Hematopoietic multipotent progenitor cell treated with erythropoietin and hydrocortisone succinate and interleukin-3 and kit ligand, for 15 days (in vitro differentiated cells): ENCODE measurements at regions not wholly inside any gene's neighbourhood (a gene's known extent, or its start where the extent isn't known, plus 50 kb on each side); places are given as distances from the start of the nearest gene placed in this dataset.

Experiments used
- DNase-seq: peaks from one replicate; pipeline ENCODE4 v3.0.0-alpha.2; 2015; ENCODE audit warnings: low spot score

GRCh38 chr7:17521437-17521836 is 223.0 kb downstream of the AHR start:
- no peak for DNase-seq

DNA sequence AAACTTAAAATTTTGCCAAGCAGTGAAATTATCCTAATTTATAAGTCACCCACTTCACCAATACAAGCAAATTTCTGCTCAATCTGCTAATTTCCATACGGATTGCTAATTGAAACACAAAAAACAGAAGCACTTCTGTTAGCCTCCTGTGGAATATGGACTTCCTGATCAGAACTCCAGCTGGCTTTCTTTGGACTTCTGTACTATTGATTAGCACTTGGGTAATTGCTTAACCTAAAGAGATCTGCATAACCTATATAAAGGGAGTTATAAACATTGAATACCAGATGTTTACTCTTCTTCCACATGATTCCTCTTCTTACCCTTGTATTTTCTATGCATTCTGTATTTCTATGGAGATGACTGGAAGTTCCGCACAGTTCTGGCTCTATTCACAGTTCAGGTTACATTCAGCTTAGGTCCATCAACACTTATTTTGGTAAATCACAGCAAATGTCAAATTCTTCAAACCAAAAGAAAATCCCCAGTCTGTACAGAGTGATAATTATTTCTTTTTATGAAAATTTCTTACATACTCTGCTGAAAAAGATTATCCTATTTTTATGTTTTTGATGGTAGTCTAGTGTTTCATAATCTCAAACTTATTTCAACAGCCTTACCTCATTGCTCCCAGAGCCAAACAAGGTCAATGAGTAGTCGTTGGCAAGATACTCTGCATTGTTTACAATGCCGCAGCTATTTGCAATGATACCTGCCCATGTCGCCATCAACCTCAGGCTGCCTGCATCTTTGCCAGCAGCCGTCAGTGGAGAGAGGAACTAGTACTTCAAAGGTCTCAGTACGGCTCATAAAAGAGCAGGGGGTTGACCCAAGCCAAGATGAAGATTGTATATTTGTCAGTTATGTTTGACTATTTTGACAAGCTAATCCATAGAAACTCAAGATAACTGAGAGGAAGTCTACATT is 225.6 kb downstream of the AHR start:
- no peak for DNase-seq

DNA sequence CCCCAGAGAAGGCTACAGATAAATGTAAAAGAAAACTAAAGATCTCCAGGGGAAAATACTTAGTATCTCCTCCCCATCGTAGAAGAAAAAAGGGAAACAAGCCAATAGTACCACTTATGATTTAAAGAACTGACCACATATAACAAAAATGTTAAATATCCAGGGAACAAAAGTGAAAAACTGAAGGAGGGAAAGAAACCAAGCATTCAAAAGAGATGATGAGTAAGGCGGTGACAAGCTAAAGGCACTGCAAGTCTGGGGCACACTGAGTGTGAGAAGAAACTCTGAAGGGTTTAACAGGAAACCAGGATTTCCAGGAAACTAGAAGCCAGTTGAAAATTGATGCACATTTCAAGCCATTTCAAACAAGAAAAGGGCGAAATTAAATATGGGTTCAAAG is 226.3 kb downstream of the AHR start:
- no peak for DNase-seq

DNA sequence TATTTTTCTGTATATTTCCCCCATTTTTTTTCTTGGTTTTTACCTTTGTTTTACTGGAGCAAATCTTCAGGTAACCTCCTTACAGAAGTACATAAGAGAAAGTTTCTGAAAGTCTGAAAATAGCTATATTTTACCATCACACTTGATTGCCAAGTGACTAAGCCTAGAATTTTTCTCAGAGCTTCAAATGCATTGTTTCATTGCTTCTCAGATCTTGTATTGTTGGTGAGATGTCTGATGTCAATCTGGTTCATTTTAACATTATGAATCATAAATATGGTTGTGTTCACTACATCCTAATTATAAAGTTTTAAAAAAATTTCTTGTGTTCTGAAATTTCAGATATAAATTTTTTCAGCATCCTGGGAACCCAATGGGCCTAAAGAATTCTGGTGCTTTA is 228.2 kb downstream of the AHR start:
- DNase-seq, result no peak

- no peak for DNase-seq
These were observed 230.2 kb downstream of the AHR start for GRCh38 chr7:17528636-17529035.

GRCh38 chr7:17530244-17530643 is 231.8 kb downstream of the AHR start:
- no peak for DNase-seq

DNA sequence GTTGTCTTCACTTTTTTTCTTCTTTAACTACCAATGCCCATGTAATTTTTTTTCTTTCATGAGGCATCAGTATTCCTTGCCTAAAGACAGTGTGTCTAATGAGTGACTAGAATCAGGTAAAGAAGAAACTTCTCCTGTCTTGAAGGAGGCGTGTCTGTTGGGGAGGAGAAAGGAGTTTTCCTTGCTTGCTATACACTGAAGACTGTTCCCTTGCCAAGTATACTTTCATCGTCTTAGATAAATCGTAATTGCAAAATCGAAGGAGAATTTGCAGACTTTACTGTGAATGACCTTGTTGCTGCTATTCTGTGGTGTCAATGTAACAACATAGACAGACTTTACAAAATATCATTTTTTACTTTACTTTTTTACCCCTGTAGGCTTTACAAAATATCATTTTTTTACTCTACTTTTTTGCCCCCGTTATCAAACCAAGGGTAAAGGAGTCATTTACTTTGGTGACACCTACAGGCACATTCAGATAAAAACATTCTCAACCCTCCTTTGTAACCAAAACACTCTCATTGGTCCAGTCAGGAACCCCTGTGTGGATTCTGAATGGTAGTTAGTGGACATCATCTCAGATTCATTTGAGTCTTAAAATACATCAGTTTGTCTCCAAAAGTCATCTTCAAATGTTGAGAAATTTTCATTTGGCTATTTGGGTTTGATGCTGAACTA is 232.4 kb downstream of the AHR start:
- DNase-seq, result no peak

GRCh38 chr7:17532861-17533404 is 234.5 kb downstream of the AHR start:
- no peak for DNase-seq

GRCh38 chr7:17534348-17534747 is 235.9 kb downstream of the AHR start:
- DNase-seq, result no peak

- no peak for DNase-seq
These were observed 237.3 kb downstream of the AHR start for GRCh38 chr7:17535776-17536175.

DNA sequence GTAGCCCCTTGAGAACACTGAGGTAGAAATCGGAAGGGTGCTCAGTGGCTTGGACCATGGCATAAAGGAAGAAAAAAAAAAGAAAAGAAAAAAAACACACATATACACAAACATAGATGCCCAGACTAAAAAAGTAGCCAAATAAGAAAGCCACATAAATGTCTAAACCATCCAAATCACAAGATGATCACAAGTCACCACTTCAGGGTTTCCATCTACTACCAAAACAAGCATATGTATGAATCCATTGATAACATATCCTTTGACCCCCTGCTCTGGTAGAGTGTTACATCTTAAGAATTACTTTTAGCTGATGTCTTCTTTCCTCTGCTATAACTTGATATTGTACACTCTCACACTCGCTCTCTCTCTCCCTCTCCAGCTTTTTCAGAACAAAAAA is 245.9 kb downstream of the AHR start:
- no peak for DNase-seq

- DNase-seq, result no peak
These were observed 246.9 kb downstream of the AHR start for GRCh38 chr7:17545348-17545747.

- DNase-seq, result no peak
These were observed 247.7 kb downstream of the AHR start for GRCh38 chr7:17546189-17546588.

DNA sequence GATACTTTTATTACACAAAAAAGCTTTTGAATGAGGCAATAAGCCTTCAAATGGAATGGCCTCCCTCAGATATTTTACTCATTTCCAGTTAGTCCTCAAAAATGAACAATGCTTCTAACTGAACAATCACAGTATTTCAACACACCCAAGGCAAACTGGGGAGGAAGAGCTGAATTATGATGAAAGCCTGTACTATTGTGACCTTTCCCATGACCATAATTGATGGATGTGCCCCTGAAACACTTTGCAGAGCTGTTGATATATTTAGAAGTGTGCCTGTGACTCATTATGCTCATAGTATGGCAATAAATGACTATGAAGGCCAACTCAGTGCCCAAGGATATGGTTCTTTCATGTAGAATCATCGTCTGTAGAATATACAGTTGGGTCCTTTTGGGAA is 248.1 kb downstream of the AHR start:
- DNase-seq, result no peak

DNA sequence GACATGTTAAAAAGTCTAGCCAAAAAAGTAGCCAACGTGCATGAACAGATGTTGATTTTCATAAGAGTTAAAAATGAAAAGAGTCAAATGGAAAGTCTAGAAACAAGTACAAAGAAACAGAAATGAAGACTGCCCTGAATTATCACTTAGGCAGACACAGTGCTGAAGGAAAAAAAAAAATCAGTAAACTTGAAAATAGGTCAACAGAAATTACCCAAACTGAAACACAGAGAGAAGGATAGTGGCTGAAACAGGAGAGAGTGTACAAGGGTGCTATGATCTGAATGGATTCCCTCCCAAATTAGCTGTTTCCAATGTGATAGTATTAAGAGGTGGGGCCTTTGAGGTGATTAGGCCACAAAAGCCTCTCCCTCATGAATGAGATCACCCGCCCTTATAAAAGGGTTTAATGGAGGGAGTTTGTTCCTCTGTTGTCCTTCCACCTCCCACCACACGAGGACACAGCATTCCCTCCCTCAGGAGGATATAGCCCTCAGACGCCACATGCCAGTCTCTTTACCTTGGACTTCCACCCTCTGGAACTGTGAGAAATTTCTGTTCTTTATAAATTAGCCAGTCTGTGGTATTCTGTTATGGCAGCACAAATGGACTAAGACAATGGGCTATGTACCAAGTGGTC is 249.7 kb downstream of the AHR start:
- no peak for DNase-seq

GRCh38 chr7:17549406-17549805 is 251.0 kb downstream of the AHR start:
- no peak for DNase-seq

GRCh38 chr7:17552373-17552772 is 253.9 kb downstream of the AHR start:
- no peak for DNase-seq

DNA sequence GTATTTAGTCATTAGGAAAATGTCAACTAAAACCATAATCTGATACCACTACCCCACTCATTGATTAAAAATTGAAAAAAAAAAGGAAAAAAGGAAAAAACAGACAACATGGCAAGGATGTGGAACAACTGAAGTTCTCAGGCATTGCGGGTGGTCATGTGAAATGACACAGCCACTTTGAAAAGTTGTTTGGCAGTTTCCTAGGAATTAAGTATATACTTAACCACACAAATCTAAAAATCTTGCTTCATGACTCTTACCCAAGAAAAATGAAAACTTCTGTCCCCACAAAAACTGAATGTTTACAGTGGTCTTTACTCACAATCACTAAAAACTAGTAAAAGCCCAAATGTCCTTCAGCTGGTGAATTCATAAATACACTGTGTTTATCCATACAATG is 254.5 kb downstream of the AHR start:
- no peak for DNase-seq

DNA sequence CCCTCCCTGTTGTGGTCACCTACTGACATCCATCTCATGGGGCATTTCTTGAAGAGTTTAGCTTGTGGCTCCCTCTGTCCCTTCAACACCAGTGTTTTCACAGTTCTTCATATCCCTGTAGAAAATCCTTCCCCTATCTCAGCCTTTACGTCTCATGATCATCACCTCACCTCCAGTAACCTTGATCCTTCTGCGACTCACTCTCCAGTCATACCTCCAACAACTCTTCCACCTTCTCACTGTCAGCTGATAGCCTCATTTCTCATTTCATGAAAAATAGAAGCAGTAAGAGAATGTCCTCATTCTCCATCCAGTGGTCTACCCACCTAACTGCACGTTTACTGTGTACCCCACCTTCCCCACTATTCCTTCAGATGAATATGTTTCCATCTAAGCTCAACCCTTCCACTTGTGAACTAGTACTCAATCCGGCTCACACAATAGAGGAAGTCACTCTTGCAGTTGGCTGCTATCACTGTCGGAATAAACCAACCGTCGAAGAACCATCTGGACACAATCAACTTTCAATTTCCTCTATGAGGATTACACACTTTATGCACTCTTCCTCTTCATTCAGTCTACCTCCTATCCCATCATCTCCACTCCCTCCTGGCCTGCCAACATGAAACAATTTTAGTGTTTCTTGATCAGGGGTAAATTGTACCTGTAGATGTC is 256.0 kb downstream of the AHR start:
- DNase-seq, result no peak

GRCh38 chr7:17556247-17556956 is 257.9 kb downstream of the AHR start:
- no peak for DNase-seq

GRCh38 chr7:17557251-17557671 is 258.8 kb downstream of the AHR start:
- no peak for DNase-seq
